CD14-positive monocyte (primary cell): ENCODE measurements at regions not wholly inside any gene's neighbourhood (a gene's known extent, or its start where the extent isn't known, plus 50 kb on each side); places are given as distances from the start of the nearest gene placed in this dataset.

Experiments
- DNase-seq, 3 donors: peaks; one replicate each; pipeline ENCODE4 v3.0.0-alpha.2; 2011 to 2022
- H2AFZ ChIP-seq: 2 replicates; pipeline ENCODE4 v1.6.0; 2012; ENCODE audit warnings: mild to moderate bottlenecking, low read depth, low read length, inconsistent platforms; ENCODE audit not compliant: insufficient read depth, poor library complexity, severe bottlenecking
- H3K27ac ChIP-seq, 2 donors: 1 replicate in 1 of 2; 2 replicates in 1 of 2; pipeline ENCODE4 v1.5.1; 2012 to 2013; ENCODE audit warnings: low read length in 2 of 2, control low read depth in 1 of 2, inconsistent platforms in 1 of 2, low read depth in 1 of 2, mild to moderate bottlenecking in 1 of 2
- H3K27me3 ChIP-seq, 2 donors: one replicate each; pipeline versions ENCODE4 v1.6.0 to v1.6.1; 2011 to 2013; ENCODE audit warnings: low read length in 2 of 2; ENCODE audit not compliant: control insufficient read depth in 2 of 2, insufficient read depth in 2 of 2
- H3K36me3 ChIP-seq, 2 donors: replicated peaks in 1 of 2; 1 replicate in 1 of 2; 2 replicates in 1 of 2; pipeline versions ENCODE4 v1.5.1 to v1.6.1; 2012 to 2013; ENCODE audit warnings: low read length in 2 of 2, control low read depth in 1 of 2, inconsistent platforms in 1 of 2, mild to moderate bottlenecking in 1 of 2; ENCODE audit not compliant: insufficient read depth in 2 of 2, control insufficient read depth in 1 of 2
- H3K4me1 ChIP-seq, 2 donors: 1 replicate in 1 of 2; 2 replicates in 1 of 2; pipeline versions ENCODE4 v1.5.1 to v1.6.1; 2012 to 2013; ENCODE audit warnings: low read length in 2 of 2, control low read depth in 1 of 2, inconsistent platforms in 1 of 2, mild to moderate bottlenecking in 1 of 2, moderate library complexity in 1 of 2; ENCODE audit not compliant: insufficient read depth in 2 of 2, control insufficient read depth in 1 of 2
- H3K4me2 ChIP-seq: replicated peaks from 2 replicates; pipeline ENCODE3; 2012; ENCODE audit warnings: low read length, moderate library complexity, mild to moderate bottlenecking; ENCODE audit not compliant: poor library complexity, severe bottlenecking; ENCODE audit errors: extremely low read depth
- H3K4me3 ChIP-seq, 3 experiments: fragments of 200-600 bp in 1 of 3; sonication (generic) in 1 of 3; replicated peaks in 1 of 3; 1 replicate in 2 of 3; 2 replicates in 1 of 3; pipeline ENCODE4 v1.5.1; 2011 to 2013; ENCODE audit warnings: low read length in 3 of 3, mild to moderate bottlenecking in 3 of 3, control low read depth in 2 of 3, low read depth in 2 of 3, inconsistent platforms in 1 of 3, moderate library complexity in 1 of 3
- H3K79me2 ChIP-seq: 2 replicates; pipeline ENCODE4 v1.6.0; 2012; ENCODE audit warnings: mild to moderate bottlenecking, control low read depth, inconsistent platforms, low read length, moderate library complexity; ENCODE audit not compliant: insufficient read depth
- H3K9ac ChIP-seq: 2 replicates; pipeline ENCODE4 v1.6.0; 2017; ENCODE audit warnings: low read length, mild to moderate bottlenecking; ENCODE audit not compliant: insufficient read depth, poor library complexity, severe bottlenecking
- H3K9me3 ChIP-seq, 2 donors: replicated peaks in 1 of 2; 1 replicate in 1 of 2; 2 replicates in 1 of 2; pipeline versions ENCODE4 v1.5.1 to v1.6.1; 2012 to 2013; ENCODE audit warnings: low read length in 2 of 2, control low read depth in 1 of 2; ENCODE audit not compliant: control insufficient read depth in 1 of 2, insufficient read depth in 1 of 2
- H4K20me1 ChIP-seq: 2 replicates; pipeline ENCODE4 v1.6.0; 2012; ENCODE audit warnings: mild to moderate bottlenecking, low read length, control low read depth, moderate library complexity; ENCODE audit not compliant: insufficient read depth
- H3K27ac Mint-ChIP-seq, 7 donors: one replicate each; pipeline ENCODE4 v1.8.0; 2020; ENCODE audit warnings: mild to moderate bottlenecking in 7 of 7, mixed read lengths in 7 of 7, moderate library complexity in 6 of 7, inconsistent platforms in 2 of 7
- H3K27me3 Mint-ChIP-seq, 3 donors: one replicate each; pipeline ENCODE4 v1.8.0; 2021 to 2022; ENCODE audit warnings: low read depth in 3 of 3, mild to moderate bottlenecking in 3 of 3, mixed read lengths in 3 of 3, moderate library complexity in 3 of 3, inconsistent platforms in 1 of 3
- H3K36me3 Mint-ChIP-seq, 2 donors: one replicate each; pipeline ENCODE4 v1.8.0; 2020; ENCODE audit warnings: mixed read lengths in 2 of 2, inconsistent platforms in 1 of 2, mild to moderate bottlenecking in 1 of 2
- H3K4me1 Mint-ChIP-seq: one replicate; pipeline ENCODE4 v1.8.0; 2020; ENCODE audit warnings: mild to moderate bottlenecking, mixed read lengths
- H3K4me3 Mint-ChIP-seq, 2 donors: one replicate each; pipeline ENCODE4 v1.8.0; 2020; ENCODE audit warnings: mild to moderate bottlenecking in 2 of 2, mixed read lengths in 2 of 2, moderate library complexity in 1 of 2
- H3K9me3 Mint-ChIP-seq, 7 donors: one replicate each; pipeline ENCODE4 v1.8.0; 2020 to 2022; ENCODE audit warnings: mixed read lengths in 7 of 7, mild to moderate bottlenecking in 6 of 7, moderate library complexity in 6 of 7, inconsistent platforms in 2 of 7
- WGBS: methylation state at CpG from one replicate; pipeline ENCODE4 v1.1.5; 2013; ENCODE audit warnings: missing lambda C conversion rate; ENCODE audit not compliant: insufficient coverage; 5-methylcytosine and 5-hydroxymethylcytosine counted together
- intact Hi-C, 2 donors: fragments of 100-400 bp; cut with micrococcal nuclease; formaldehyde crosslinking; loops; one replicate each; pipeline versions ENCODE4 v1.15.0 to v1.15.1; 2023
- TF ChIP-seq, protein P1 (sequence below): fragments of 200-600 bp; IDR thresholded peaks from one replicate; pipeline ENCODE4 v1.8.0; 2022; ENCODE audit warnings: antibody characterized with exemption, mild to moderate bottlenecking

DNA sequence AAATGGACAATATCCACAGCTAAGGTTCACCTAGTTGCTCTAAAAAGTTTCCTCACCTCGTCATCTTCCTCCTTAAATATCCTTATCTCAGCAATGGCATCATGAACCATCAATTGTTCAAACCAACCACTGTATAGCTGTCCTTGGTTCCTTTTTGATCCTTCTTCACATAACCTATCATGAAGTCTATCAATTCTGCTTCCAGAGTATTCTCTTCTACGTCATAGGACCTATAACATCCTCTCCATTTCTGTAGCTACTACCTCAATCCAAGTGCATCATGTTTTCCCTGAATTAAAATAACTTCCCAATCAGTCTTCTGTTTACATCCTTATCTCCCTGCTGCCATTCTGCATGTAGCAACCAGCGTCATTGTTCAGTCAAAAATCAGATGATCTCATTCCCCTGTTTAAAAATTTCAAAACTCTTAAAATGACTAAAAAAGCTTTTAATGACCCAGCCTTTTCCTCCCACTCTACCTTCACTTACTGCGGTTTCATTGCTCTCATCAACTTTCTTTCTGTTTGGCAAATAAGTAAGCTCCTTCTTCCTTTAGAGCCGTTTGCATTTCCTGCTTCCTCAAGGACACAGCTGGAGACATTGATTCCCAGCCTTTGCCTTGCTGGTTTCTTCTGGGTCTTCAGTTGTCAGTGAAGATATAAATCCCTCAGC, 223.9 kb upstream of the MIR17HG start:
- no peaks in the 10 kb centered on the region for H3K27me3 Mint-ChIP-seq
- Histone ChIP-seq H3K27ac (no peak overlapping the region), H3K27me3 (no peaks in the 10 kb centered on the region), H3K4me2 (no peak overlapping the region), H3K36me3 (no peaks in the 10 kb centered on the region), H2AFZ (no peak overlapping the region), H3K79me2 (no peaks in the 10 kb centered on the region), H3K4me3 (no peak overlapping the region), H4K20me1 (no peaks in the 10 kb centered on the region), H3K9me3 (no peaks in the 10 kb centered on the region), H3K9ac (no peak overlapping the region), H3K4me1 (no peaks in the 10 kb centered on the region)
- WGBS = 52% methylated on average over 5 of the region's 5 CpGs
- no peaks in the 10 kb centered on the region for H3K36me3 Mint-ChIP-seq
- TF ChIP-seq, protein P1, sequence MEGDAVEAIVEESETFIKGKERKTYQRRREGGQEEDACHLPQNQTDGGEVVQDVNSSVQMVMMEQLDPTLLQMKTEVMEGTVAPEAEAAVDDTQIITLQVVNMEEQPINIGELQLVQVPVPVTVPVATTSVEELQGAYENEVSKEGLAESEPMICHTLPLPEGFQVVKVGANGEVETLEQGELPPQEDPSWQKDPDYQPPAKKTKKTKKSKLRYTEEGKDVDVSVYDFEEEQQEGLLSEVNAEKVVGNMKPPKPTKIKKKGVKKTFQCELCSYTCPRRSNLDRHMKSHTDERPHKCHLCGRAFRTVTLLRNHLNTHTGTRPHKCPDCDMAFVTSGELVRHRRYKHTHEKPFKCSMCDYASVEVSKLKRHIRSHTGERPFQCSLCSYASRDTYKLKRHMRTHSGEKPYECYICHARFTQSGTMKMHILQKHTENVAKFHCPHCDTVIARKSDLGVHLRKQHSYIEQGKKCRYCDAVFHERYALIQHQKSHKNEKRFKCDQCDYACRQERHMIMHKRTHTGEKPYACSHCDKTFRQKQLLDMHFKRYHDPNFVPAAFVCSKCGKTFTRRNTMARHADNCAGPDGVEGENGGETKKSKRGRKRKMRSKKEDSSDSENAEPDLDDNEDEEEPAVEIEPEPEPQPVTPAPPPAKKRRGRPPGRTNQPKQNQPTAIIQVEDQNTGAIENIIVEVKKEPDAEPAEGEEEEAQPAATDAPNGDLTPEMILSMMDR = no peak
- no peaks in the 10 kb centered on the region for H3K4me1 Mint-ChIP-seq
- peak overlapping the region in 1 of 7 donors; percentile 0 for H3K27ac Mint-ChIP-seq
- H3K9me3 Mint-ChIP-seq = no peaks in the 10 kb centered on the region
- intact Hi-C loops = no loop called here
- H3K4me3 Mint-ChIP-seq = no peak overlapping the region
- no peak for DNase-seq

DNA sequence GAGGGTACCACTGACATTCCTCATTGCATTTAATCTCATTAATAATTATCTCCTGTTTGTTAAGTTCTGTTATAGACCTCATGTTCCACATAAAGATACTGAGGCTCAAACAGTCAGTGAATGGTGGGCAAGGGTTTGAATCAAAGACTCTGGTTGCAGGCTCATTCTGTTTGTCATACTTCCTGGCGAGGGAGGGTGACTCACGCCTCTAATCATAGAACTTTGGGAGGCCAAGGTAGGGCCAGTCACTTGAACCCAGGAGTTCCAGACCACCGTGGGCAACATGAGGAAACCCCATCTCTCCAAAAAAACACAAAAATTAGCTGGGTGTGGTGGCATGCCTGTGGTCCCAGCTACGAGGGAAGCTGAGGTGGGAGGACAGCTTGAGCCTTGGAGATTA, 220.7 kb upstream of the MIR17HG start:
- 67% methylated on average over 2 of the region's 4 CpGs for WGBS
- H3K9ac ChIP-seq = no peak overlapping the region
- intact Hi-C loops = no loop called here

More for the DNA sequence above, 220.7 kb upstream of the MIR17HG start:
- Histone ChIP-seq H3K4me3 (no peak overlapping the region), H3K27me3 (no peaks in the 10 kb centered on the region), H3K27ac (no peak overlapping the region), H3K36me3 (no peaks in the 10 kb centered on the region), H3K4me1 (no peaks in the 10 kb centered on the region), H3K4me2 (no peak overlapping the region), H3K79me2 (no peaks in the 10 kb centered on the region), H2AFZ (peak overlapping the region; percentile 30), H4K20me1 (no peaks in the 10 kb centered on the region), H3K9me3 (no peaks in the 10 kb centered on the region)
- no peak for DNase-seq
- Mint-ChIP-seq H3K9me3 (peaks cover 0 to 1% (median 0%) of the 10 kb centered on the region in 7 donors), H3K4me1 (no peaks in the 10 kb centered on the region), H3K4me3 (no peak overlapping the region), H3K27me3 (no peaks in the 10 kb centered on the region), H3K36me3 (no peaks in the 10 kb centered on the region), H3K27ac (no peak overlapping the region)
- TF ChIP-seq, protein P1 = no peak
